ENCODE measurements at regions not wholly inside any gene's neighbourhood (a gene's known extent, or its start where the extent isn't known, plus 50 kb on each side); places are given as distances from the start of the nearest gene placed in this dataset.

GRCh38 chr12:24478254-24478653 lies 470.6 kb downstream of the BCAT1 start:
- CTCF ChIA-PET: interaction anchor here (1.6 kb wide), 1 partner anchor 15 kb away, joined by 14 read pairs; no protein-coding TSS in a partner anchor
- Histone ChIP-seq H2BK15ac (ENCODE audit: low read depth, low read length) (no peak overlapping the region), H2AFZ (replicated peaks; ENCODE audit: low read length, poor library complexity) (no peak overlapping the region), H3K9me1 (ENCODE audit: insufficient read depth, low read length) (peaks cover 3% of the 10 kb centered on the region; the same call in 1 of the 2 replicates), H2BK5ac (ENCODE audit: low read depth, low read length, poor library complexity, severe bottlenecking) (no peak overlapping the region), H3K18ac (ENCODE audit: low read depth, low read length) (no peak overlapping the region), H3K4me2 (ENCODE audit: low read depth, low read length) (no peak overlapping the region), H2AK5ac (ENCODE audit: low read depth, low read length) (no peak overlapping the region), H2AK9ac (replicated peaks; ENCODE audit: low read depth, low read length, poor library complexity) (no peak overlapping the region), H4K20me1 (ENCODE audit: insufficient read depth, low read length) (no peaks in the 10 kb centered on the region), H3K4me3 (ENCODE audit: insufficient read depth, low read depth, low read length) (no peak overlapping the region), H4K91ac (ENCODE audit: insufficient read depth, low read depth, low read length) (no peak overlapping the region), H3K9ac (ENCODE audit: low read depth, low read length) (no peak overlapping the region), H4K8ac (ENCODE audit: low read depth in 2 of 2, low read length in 2 of 2) (no peak overlapping the region), H3K4ac (ENCODE audit: low read depth, low read length) (no peak overlapping the region), H3K9me3 (ENCODE audit: control insufficient read depth, insufficient read depth, low read length) (no peaks in the 10 kb centered on the region), H3K56ac (ENCODE audit: extremely low read depth, insufficient read depth, low read length) (no peak overlapping the region), H3K14ac (replicated peaks; ENCODE audit: low read depth, low read length) (no peak overlapping the region), H3K79me1 (ENCODE audit: low read depth in 1 of 2, low read length in 2 of 2) (peaks cover 10 to 21% of the 10 kb centered on the region in 2 experiments), H4K5ac (ENCODE audit: low read depth, low read length) (no peak overlapping the region), H3K27ac (ENCODE audit: insufficient read depth, low read length) (no peak overlapping the region), H3K36me3 (ENCODE audit: control insufficient read depth, insufficient read depth, low read length) (no peaks in the 10 kb centered on the region), H3K27me3 (ENCODE audit: control insufficient read depth, insufficient read depth, low read length) (no peaks in the 10 kb centered on the region), H2BK120ac (ENCODE audit: low read depth, low read length) (no peak overlapping the region), H3K23ac (ENCODE audit: low read depth, low read length) (no peak overlapping the region), H3K4me1 (ENCODE audit: control insufficient read depth, insufficient read depth, low read length) (peaks cover 4% of the 10 kb centered on the region), H2BK20ac (ENCODE audit: low read depth, low read length) (no peak overlapping the region)
- BruUV-seq (replicated peaks): no TSS peak
- in situ Hi-C loops (cut with MboI; ENCODE audit: low sequenced_read_pairs) (no loop called here), dilution Hi-C loops (cut with HindIII; ENCODE audit: low sequenced_read_pairs, unreplicated experiment) (no loop called here), intact Hi-C loops (cut with micrococcal nuclease) (no loop called here)
- TF ChIP-seq MXI1 (IDR thresholded peaks at IDR 0.05; ENCODE audit: borderline replicate concordance, low read depth, low read length) (no peak), RAD21 (IDR thresholded peaks at IDR 0.05; ENCODE audit: low read length) (no peak), MAFK (IDR thresholded peaks at IDR 0.05; ENCODE audit: low read depth, low read length) (no peak), USF2 (IDR thresholded peaks at IDR 0.05; ENCODE audit: low read depth, low read length) (no peak), NFE2L2 (IDR thresholded peaks at IDR 0.05; ENCODE audit: low read depth, low read length) (no peak), FOS (IDR thresholded peaks at IDR 0.05; ENCODE audit: low read depth, low read length) (no peak), MAZ (IDR thresholded peaks at IDR 0.05; ENCODE audit: borderline replicate concordance, low read depth, low read length) (no peak), BHLHE40 (IDR thresholded peaks at IDR 0.05; ENCODE audit: low read depth, low read length) (no peak), RFX5 (IDR thresholded peaks at IDR 0.05; ENCODE audit: low read depth, low read length) (no peak), SMC3 (IDR thresholded peaks at IDR 0.05; ENCODE audit: low read depth, low read length) (no peak), CTCF (conservative IDR thresholded peaks at IDR 0.05; ENCODE audit: low read depth, low read length) (no peak), ELK1 (IDR thresholded peaks at IDR 0.05; ENCODE audit: borderline replicate concordance, low read depth, low read length) (no peak)
- ATAC-seq (ENCODE audit: low read depth): no peak
- DNase-seq: no peak
- POLR2A ChIA-PET (ENCODE audit: unreplicated experiment): no interaction called here
- 100% methylated on average over 1 of the region's 1 CpG; no CpG with 5 or more reads in 1 of the 2 experiments for WGBS, 2 experiments (ENCODE audit: extremely low coverage in 2 of 2, insufficient read length in 1 of 2)

All from IMR-90 (cell line).